ENCODE measurements at regions not wholly inside any gene's neighbourhood (a gene's known extent, or its start where the extent isn't known, plus 50 kb on each side); places are given as distances from the start of the nearest gene placed in this dataset.

DNA sequence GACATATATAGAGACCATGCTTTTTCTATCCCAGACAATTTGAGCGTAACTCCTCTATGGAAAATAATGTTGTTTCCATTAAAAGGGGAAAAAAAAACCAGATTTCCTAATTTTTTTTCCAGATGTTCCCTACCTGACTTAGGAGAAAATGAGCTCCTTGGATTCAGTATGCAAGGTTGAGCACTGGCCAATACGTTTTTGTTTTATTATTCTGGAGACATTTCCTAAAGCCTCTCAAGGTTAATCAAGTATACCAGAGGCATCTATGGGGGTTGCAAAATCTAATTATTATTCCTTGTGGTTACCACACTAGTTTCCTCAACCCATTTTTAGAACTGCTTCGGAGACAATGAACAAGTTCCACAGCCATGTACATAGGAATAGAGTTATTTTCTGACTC, 291.3 kb downstream of the SLC16A7 start:
- H3K4me3 ChIP-seq (replicated peaks in 1 of 2; ENCODE audit: low read depth in 1 of 2, low read length in 2 of 2), result no peak overlapping the region
- CTCF ChIA-PET, result interaction anchor here (0.6 kb wide), 1 partner anchor 435 kb away, joined by 3 read pairs; no protein-coding TSS in a partner anchor
- POLR2A ChIA-PET, result no interaction called here
- H4K20me1 ChIP-seq (ENCODE audit: insufficient read depth), result no peaks in the 10 kb centered on the region
- no peaks in the 10 kb centered on the region for H3K9me2 ChIP-seq (ENCODE audit: insufficient read depth)
- ATAC-seq, result no peak
- intact Hi-C loops (cut with micrococcal nuclease), result no loop called here
- H3K27ac ChIP-seq (ENCODE audit: low read depth, low read length), result no peak overlapping the region
- no peak for DNase-seq (ENCODE audit: low read depth, low spot score)
- H3K4me1 ChIP-seq (ENCODE audit: control insufficient read depth in 1 of 2, insufficient read depth in 2 of 2, low read length in 2 of 2), result no peaks in the 10 kb centered on the region
- H3K36me3 ChIP-seq (ENCODE audit: control insufficient read depth in 1 of 2, insufficient read depth in 2 of 2, low read length in 2 of 2), result no peaks in the 10 kb centered on the region
- no peak overlapping the region for H3K9ac ChIP-seq (ENCODE audit: low read length)
- no peak overlapping the region for H3K4me2 ChIP-seq (ENCODE audit: low read length)
- H3K9me3 ChIP-seq (ENCODE audit: control insufficient read depth in 1 of 2, insufficient read depth in 1 of 2, low read depth in 1 of 2, low read length in 2 of 2), result no peaks in the 10 kb centered on the region; a peak in 1 of 4 replicates
- no peaks in the 10 kb centered on the region for H3K79me2 ChIP-seq (ENCODE audit: insufficient read depth, low read length)
- no TSS peak for BruUV-seq (replicated peaks)
- TF ChIP-seq, protein P1, sequence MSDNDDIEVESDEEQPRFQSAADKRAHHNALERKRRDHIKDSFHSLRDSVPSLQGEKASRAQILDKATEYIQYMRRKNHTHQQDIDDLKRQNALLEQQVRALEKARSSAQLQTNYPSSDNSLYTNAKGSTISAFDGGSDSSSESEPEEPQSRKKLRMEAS (IDR thresholded peaks at IDR 0.05), result no peak
- TF ChIP-seq EZH2phosphoT487 (IDR thresholded peaks at IDR 0.05; ENCODE audit: borderline replicate concordance) (no peak), POLR2AphosphoS5 (IDR thresholded peaks at IDR 0.05; ENCODE audit: low read depth, low read length) (no peak), SRF (IDR thresholded peaks at IDR 0.05; ENCODE audit: low read depth) (no peak)
- H2AFZ ChIP-seq (ENCODE audit: low read depth, low read length, poor library complexity, severe bottlenecking), result no peak overlapping the region
- H3K27me3 ChIP-seq (ENCODE audit: insufficient read depth, low read length), result no peaks in the 10 kb centered on the region
- RAD21 ChIA-PET (ENCODE audit: low non-redundant PET in 1 of 2, low total read pairs in 2 of 2, uncharacterized antibody in 2 of 2, unreplicated experiment in 2 of 2), result no interaction called here

DNA sequence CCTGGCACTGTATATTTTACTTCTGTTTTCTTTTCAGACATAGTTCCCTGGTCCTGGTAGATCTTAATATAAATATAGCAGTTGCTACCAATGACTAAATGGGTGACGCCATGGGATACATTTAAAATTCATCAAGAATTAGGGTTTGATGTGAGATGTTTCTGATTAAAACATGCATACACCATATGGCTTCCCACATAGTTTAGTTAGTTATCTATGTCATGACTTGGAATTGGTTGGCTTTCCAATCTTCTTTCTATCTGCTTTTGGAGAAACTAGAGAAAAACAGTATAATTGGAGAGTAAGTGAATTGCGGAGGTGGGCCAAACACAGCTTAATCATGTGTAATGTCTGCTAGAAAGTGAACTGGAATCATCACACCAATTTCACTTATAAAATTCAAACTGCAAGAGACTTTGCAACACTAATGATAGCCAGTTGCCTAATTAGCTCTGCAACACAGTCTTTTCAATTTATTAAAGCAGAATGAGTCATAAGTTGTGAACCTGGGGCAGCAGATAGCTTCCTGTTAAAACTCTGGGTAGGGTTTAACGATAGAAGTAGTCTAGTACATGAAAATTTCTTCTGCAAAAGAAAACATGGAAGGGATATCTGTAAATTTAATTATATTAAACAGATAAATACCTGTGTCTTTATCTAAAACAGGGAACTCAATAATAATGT, 295.2 kb downstream of the SLC16A7 start:
- TF ChIP-seq, protein P2, sequence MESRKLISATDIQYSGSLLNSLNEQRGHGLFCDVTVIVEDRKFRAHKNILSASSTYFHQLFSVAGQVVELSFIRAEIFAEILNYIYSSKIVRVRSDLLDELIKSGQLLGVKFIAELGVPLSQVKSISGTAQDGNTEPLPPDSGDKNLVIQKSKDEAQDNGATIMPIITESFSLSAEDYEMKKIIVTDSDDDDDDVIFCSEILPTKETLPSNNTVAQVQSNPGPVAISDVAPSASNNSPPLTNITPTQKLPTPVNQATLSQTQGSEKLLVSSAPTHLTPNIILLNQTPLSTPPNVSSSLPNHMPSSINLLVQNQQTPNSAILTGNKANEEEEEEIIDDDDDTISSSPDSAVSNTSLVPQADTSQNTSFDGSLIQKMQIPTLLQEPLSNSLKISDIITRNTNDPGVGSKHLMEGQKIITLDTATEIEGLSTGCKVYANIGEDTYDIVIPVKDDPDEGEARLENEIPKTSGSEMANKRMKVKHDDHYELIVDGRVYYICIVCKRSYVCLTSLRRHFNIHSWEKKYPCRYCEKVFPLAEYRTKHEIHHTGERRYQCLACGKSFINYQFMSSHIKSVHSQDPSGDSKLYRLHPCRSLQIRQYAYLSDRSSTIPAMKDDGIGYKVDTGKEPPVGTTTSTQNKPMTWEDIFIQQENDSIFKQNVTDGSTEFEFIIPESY (IDR thresholded peaks at IDR 0.05; ENCODE audit: extremely low read depth, insufficient replicate concordance, low read length), result no peak
- TF ChIP-seq ELF1 (IDR thresholded peaks at IDR 0.05; ENCODE audit: borderline replicate concordance, low read depth), result no peak
- TF ChIP-seq YY1 (IDR thresholded peaks at IDR 0.05; ENCODE audit: extremely low read depth, insufficient replicate concordance, low read depth, low read length), result no peak
- no peak for TF ChIP-seq CBX3 (IDR thresholded peaks at IDR 0.05; ENCODE audit: low read depth)
- TF ChIP-seq EZH2phosphoT487 (IDR thresholded peaks at IDR 0.05; ENCODE audit: borderline replicate concordance), result no peak
- TF ChIP-seq, protein P3, sequence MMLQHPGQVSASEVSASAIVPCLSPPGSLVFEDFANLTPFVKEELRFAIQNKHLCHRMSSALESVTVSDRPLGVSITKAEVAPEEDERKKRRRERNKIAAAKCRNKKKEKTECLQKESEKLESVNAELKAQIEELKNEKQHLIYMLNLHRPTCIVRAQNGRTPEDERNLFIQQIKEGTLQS (IDR thresholded peaks at IDR 0.05), result no peak
- no peak for TF ChIP-seq EZH2 (IDR thresholded peaks at IDR 0.05)
- no peak for TF ChIP-seq SRF (IDR thresholded peaks at IDR 0.05; ENCODE audit: low read depth)
- H3K4me1 ChIP-seq (ENCODE audit: control insufficient read depth in 1 of 2, insufficient read depth in 2 of 2, low read length in 2 of 2), result no peaks in the 10 kb centered on the region
- no peak for DNase-seq (ENCODE audit: low read depth, low spot score)
- H3K9me3 ChIP-seq (ENCODE audit: control insufficient read depth in 1 of 2, insufficient read depth in 1 of 2, low read depth in 1 of 2, low read length in 2 of 2), result no peaks in the 10 kb centered on the region
- BruUV-seq (replicated peaks), result no TSS peak
- POLR2A ChIA-PET, result no interaction called here
- CTCF ChIA-PET, result no interaction called here
- no peak overlapping the region for H3K27ac ChIP-seq (ENCODE audit: low read depth, low read length)
- RAD21 ChIA-PET (ENCODE audit: low non-redundant PET in 1 of 2, low total read pairs in 2 of 2, uncharacterized antibody in 2 of 2, unreplicated experiment in 2 of 2), result no interaction called here
- no peak overlapping the region for H3K9ac ChIP-seq (ENCODE audit: low read length)
- H3K79me2 ChIP-seq (ENCODE audit: insufficient read depth, low read length), result no peaks in the 10 kb centered on the region
- no peaks in the 10 kb centered on the region for H3K36me3 ChIP-seq (ENCODE audit: control insufficient read depth in 1 of 2, insufficient read depth in 2 of 2, low read length in 2 of 2)
- intact Hi-C loops (cut with micrococcal nuclease), result no loop called here
- no peaks in the 10 kb centered on the region for H4K20me1 ChIP-seq (ENCODE audit: insufficient read depth)
- H3K27me3 ChIP-seq (ENCODE audit: insufficient read depth, low read length), result no peaks in the 10 kb centered on the region
- H3K4me3 ChIP-seq (replicated peaks in 1 of 2; ENCODE audit: low read depth in 1 of 2, low read length in 2 of 2), result no peak overlapping the region
- no peak overlapping the region for H3K4me2 ChIP-seq (ENCODE audit: low read length)
- H2AFZ ChIP-seq (ENCODE audit: low read depth, low read length, poor library complexity, severe bottlenecking), result no peak overlapping the region
- no peaks in the 10 kb centered on the region for H3K9me2 ChIP-seq (ENCODE audit: insufficient read depth)
- no peak for ATAC-seq
